ENCODE measurements at regions not wholly inside any gene's neighbourhood (a gene's known extent, or its start where the extent isn't known, plus 50 kb on each side); places are given as distances from the start of the nearest gene placed in this dataset.

- Histone ChIP-seq H3K4me1 (ENCODE audit: low read depth) (no peaks in the 10 kb centered on the region), H3K27ac (no peak overlapping the region), H3K27me3 (no peaks in the 10 kb centered on the region), H3K36me3 (no peaks in the 10 kb centered on the region), H3K9me3 (ENCODE audit: low read depth) (no peaks in the 10 kb centered on the region), H3K4me3 (no peak overlapping the region)
- no peak for DNase-seq (ENCODE audit: low read depth in 1 of 2, low spot score in 1 of 2)
- no peak for TF ChIP-seq CTCF (IDR thresholded peaks at IDR 0.05; ENCODE audit: low read depth, low read length)
These were observed 163.3 kb upstream of the SFSWAP start for GRCh38 chr12:131547555-131547954.

- no peak overlapping the region for H3K27ac ChIP-seq
- H3K27me3 ChIP-seq = no peaks in the 10 kb centered on the region
- no peaks in the 10 kb centered on the region for H3K9me3 ChIP-seq (ENCODE audit: low read depth)
- H3K4me3 ChIP-seq = no peak overlapping the region
- TF ChIP-seq CTCF (IDR thresholded peaks at IDR 0.05; ENCODE audit: low read depth, low read length) = no peak
- H3K36me3 ChIP-seq = no peaks in the 10 kb centered on the region
- no peaks in the 10 kb centered on the region for H3K4me1 ChIP-seq (ENCODE audit: low read depth)
- DNase-seq (ENCODE audit: low read depth in 1 of 2, low spot score in 1 of 2) = no peak
These were observed 160.8 kb upstream of the SFSWAP start for GRCh38 chr12:131550121-131550520.

- TF ChIP-seq CTCF (IDR thresholded peaks at IDR 0.05; ENCODE audit: low read depth, low read length) = no peak
- no peaks in the 10 kb centered on the region for H3K4me1 ChIP-seq (ENCODE audit: low read depth)
- no peaks in the 10 kb centered on the region for H3K9me3 ChIP-seq (ENCODE audit: low read depth)
- DNase-seq (ENCODE audit: low read depth in 1 of 2, low spot score in 1 of 2) = no peak
- no peaks in the 10 kb centered on the region for H3K36me3 ChIP-seq
- no peaks in the 10 kb centered on the region for H3K27me3 ChIP-seq
- H3K4me3 ChIP-seq = no peak overlapping the region
- H3K27ac ChIP-seq = no peak overlapping the region
These were observed 159.0 kb upstream of the SFSWAP start for GRCh38 chr12:131551675-131552491.

- H3K4me3 ChIP-seq = no peak overlapping the region
- no peaks in the 10 kb centered on the region for H3K9me3 ChIP-seq (ENCODE audit: low read depth)
- no peaks in the 10 kb centered on the region for H3K4me1 ChIP-seq (ENCODE audit: low read depth)
- TF ChIP-seq CTCF (IDR thresholded peaks at IDR 0.05; ENCODE audit: low read depth, low read length) = no peak
- no peaks in the 10 kb centered on the region for H3K27me3 ChIP-seq
- DNase-seq (ENCODE audit: low read depth in 1 of 2, low spot score in 1 of 2) = no peak
- H3K27ac ChIP-seq = no peak overlapping the region
- H3K36me3 ChIP-seq = no peaks in the 10 kb centered on the region
These were observed 158.4 kb upstream of the SFSWAP start for GRCh38 chr12:131552492-131552863.

- H3K27me3 ChIP-seq = no peaks in the 10 kb centered on the region
- H3K36me3 ChIP-seq = no peaks in the 10 kb centered on the region
- H3K27ac ChIP-seq = no peak overlapping the region
- no peaks in the 10 kb centered on the region for H3K4me1 ChIP-seq (ENCODE audit: low read depth)
- no peak for TF ChIP-seq CTCF (IDR thresholded peaks at IDR 0.05; ENCODE audit: low read depth, low read length)
- no peaks in the 10 kb centered on the region for H3K9me3 ChIP-seq (ENCODE audit: low read depth)
- DNase-seq (ENCODE audit: low read depth in 1 of 2, low spot score in 1 of 2) = no peak
- no peak overlapping the region for H3K4me3 ChIP-seq
These were observed 157.7 kb upstream of the SFSWAP start for GRCh38 chr12:131553096-131553777.
